ENCODE measurements at regions not wholly inside any gene's neighbourhood (a gene's known extent, or its start where the extent isn't known, plus 50 kb on each side); places are given as distances from the start of the nearest gene placed in this dataset.

- Histone ChIP-seq H3K4me1 (no peaks in the 10 kb centered on the region), H3K36me3 (no peaks in the 10 kb centered on the region), H3K27ac (no peak overlapping the region), H3K27me3 (no peaks in the 10 kb centered on the region), H3K9me3 (no peaks in the 10 kb centered on the region), H3K4me3 (no peak overlapping the region)
- no peak for DNase-seq
- in situ Hi-C loops (cut with MboI; ENCODE audit: low pct_ligation_motif_present in 1 of 4, low pct_unique_long_range_greater_than_20kb in 1 of 4, low sequenced_read_pairs in 3 of 4) (no loop called here), intact Hi-C loops (cut with DNase I; ENCODE audit: low total_unique reads) (no loop called here)
- TF ChIP-seq POLR2A (IDR thresholded peaks at IDR 0.05) (no peak), EP300 (IDR thresholded peaks at IDR 0.05; ENCODE audit: low read depth) (no peak), CTCF (IDR thresholded peaks at IDR 0.05) (no peak), POLR2AphosphoS5 (IDR thresholded peaks at IDR 0.05) (no peak)
Observed at GRCh38 chr5:93307557-93307956, 273.5 kb downstream of the NR2F1-AS1 start.

DNA sequence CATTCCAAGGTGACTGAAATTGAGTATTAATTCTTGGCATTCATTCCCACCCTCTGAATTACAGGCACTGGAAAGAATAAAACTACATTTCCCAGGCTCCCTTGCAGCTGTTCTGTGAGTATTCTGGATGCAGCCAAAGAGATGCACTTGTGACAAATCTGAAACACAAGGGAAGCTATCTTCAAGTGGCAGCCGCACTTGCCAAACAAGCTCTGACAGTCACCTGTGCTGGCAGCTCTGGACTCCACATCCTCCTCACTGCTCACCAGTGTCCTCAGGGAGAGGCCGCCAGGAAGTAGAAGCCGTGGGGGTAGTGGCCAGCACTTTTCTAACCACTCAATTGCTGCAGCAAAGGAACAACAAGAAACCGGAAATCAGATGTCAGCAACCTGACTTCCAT is 275.0 kb downstream of the NR2F1-AS1 start:
- Histone ChIP-seq H3K4me3 (no peak overlapping the region), H3K27ac (no peak overlapping the region), H3K36me3 (no peaks in the 10 kb centered on the region), H3K9me3 (no peaks in the 10 kb centered on the region), H3K4me1 (no peaks in the 10 kb centered on the region), H3K27me3 (no peaks in the 10 kb centered on the region)
- in situ Hi-C loops (cut with MboI; ENCODE audit: low pct_ligation_motif_present in 1 of 4, low pct_unique_long_range_greater_than_20kb in 1 of 4, low sequenced_read_pairs in 3 of 4): no loop called here
- WGBS, 2 donors (ENCODE audit: low coverage in 1 of 2): 66% methylated on average over 4 of the region's 4 CpGs; no CpG with 5 or more reads in 1 of the 2 donors
- intact Hi-C loops (cut with DNase I; ENCODE audit: low total_unique reads): no loop called here
- TF ChIP-seq CTCF (IDR thresholded peaks at IDR 0.05) (no peak), POLR2A (IDR thresholded peaks at IDR 0.05) (no peak), POLR2AphosphoS5 (IDR thresholded peaks at IDR 0.05) (no peak), EP300 (IDR thresholded peaks at IDR 0.05; ENCODE audit: low read depth) (no peak)
- DNase-seq: no peak

GRCh38 chr5:93304456-93305250 is 276.4 kb downstream of the NR2F1-AS1 start:
- Histone ChIP-seq H3K4me1 (no peaks in the 10 kb centered on the region), H3K4me3 (no peak overlapping the region), H3K27ac (no peak overlapping the region), H3K9me3 (no peaks in the 10 kb centered on the region), H3K27me3 (no peaks in the 10 kb centered on the region), H3K36me3 (no peaks in the 10 kb centered on the region)
- no peak for TF ChIP-seq POLR2A (IDR thresholded peaks at IDR 0.05)
- TF ChIP-seq CTCF (IDR thresholded peaks at IDR 0.05): no peak
- no peak for TF ChIP-seq EP300 (IDR thresholded peaks at IDR 0.05; ENCODE audit: low read depth)
- no peak for TF ChIP-seq POLR2AphosphoS5 (IDR thresholded peaks at IDR 0.05)
- WGBS, 2 donors (ENCODE audit: low coverage in 1 of 2): 50 to 63% methylated on average over 1 to 3 of the region's 3 CpGs
- DNase-seq: no peak
- intact Hi-C loops (cut with DNase I; ENCODE audit: low total_unique reads): no loop called here
- in situ Hi-C loops (cut with MboI; ENCODE audit: low pct_ligation_motif_present in 1 of 4, low pct_unique_long_range_greater_than_20kb in 1 of 4, low sequenced_read_pairs in 3 of 4): no loop called here

- in situ Hi-C loops (cut with MboI; ENCODE audit: low pct_ligation_motif_present in 1 of 4, low pct_unique_long_range_greater_than_20kb in 1 of 4, low sequenced_read_pairs in 3 of 4) (no loop called here), intact Hi-C loops (cut with DNase I; ENCODE audit: low total_unique reads) (no loop called here)
- Histone ChIP-seq H3K36me3 (no peaks in the 10 kb centered on the region), H3K9me3 (no peaks in the 10 kb centered on the region), H3K27me3 (no peaks in the 10 kb centered on the region), H3K4me3 (no peak overlapping the region), H3K4me1 (no peaks in the 10 kb centered on the region), H3K27ac (no peak overlapping the region)
- DNase-seq: no peak
- 84 to 95% methylated on average over 4 of the region's 4 CpGs for WGBS, 2 donors (ENCODE audit: low coverage in 1 of 2)
- no peak for TF ChIP-seq POLR2AphosphoS5 (IDR thresholded peaks at IDR 0.05)
- TF ChIP-seq EP300 (IDR thresholded peaks at IDR 0.05; ENCODE audit: low read depth): no peak
- no peak for TF ChIP-seq CTCF (IDR thresholded peaks at IDR 0.05)
- TF ChIP-seq POLR2A (IDR thresholded peaks at IDR 0.05): no peak
Observed at GRCh38 chr5:93303291-93303691, 277.7 kb downstream of the NR2F1-AS1 start.
